ENCODE measurements at regions not wholly inside any gene's neighbourhood (a gene's known extent, or its start where the extent isn't known, plus 50 kb on each side); places are given as distances from the start of the nearest gene placed in this dataset.

DNA sequence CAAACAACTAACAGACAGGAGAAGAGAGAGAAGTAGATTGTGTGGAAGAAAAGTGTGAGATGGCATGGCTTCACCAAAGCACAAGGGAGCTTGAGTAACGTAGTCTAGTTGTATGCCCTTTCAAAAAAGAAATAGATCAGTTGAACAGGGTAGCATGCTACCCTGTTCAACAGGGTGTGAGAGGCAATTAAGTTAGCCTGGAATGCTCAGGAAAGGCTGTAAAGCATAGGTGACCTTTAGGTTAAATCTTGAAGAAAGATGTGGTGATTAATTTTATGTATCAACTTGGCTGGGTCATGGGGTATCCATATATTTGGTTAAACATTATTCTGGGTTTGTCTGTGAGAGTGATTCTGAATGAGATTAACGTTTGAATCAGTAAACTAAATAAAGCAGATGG lies 61.8 kb upstream of the ZC3H15 start:
- no peak for TF ChIP-seq POLR2A (IDR thresholded peaks at IDR 0.05)
- TF ChIP-seq, protein P1, sequence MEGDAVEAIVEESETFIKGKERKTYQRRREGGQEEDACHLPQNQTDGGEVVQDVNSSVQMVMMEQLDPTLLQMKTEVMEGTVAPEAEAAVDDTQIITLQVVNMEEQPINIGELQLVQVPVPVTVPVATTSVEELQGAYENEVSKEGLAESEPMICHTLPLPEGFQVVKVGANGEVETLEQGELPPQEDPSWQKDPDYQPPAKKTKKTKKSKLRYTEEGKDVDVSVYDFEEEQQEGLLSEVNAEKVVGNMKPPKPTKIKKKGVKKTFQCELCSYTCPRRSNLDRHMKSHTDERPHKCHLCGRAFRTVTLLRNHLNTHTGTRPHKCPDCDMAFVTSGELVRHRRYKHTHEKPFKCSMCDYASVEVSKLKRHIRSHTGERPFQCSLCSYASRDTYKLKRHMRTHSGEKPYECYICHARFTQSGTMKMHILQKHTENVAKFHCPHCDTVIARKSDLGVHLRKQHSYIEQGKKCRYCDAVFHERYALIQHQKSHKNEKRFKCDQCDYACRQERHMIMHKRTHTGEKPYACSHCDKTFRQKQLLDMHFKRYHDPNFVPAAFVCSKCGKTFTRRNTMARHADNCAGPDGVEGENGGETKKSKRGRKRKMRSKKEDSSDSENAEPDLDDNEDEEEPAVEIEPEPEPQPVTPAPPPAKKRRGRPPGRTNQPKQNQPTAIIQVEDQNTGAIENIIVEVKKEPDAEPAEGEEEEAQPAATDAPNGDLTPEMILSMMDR (IDR thresholded peaks at IDR 0.05) = no peak
